BE2C (cell line): ENCODE measurements at regions not wholly inside any gene's neighbourhood (a gene's known extent, or its start where the extent isn't known, plus 50 kb on each side); places are given as distances from the start of the nearest gene placed in this dataset.
A peak's percentile ranks its signal among the peaks of the same experiment; 100 is the strongest.

Experiments used
- DNase-seq: peaks from one replicate; pipeline ENCODE4 v3.0.0-alpha.2; 2020
- H3K27me3 ChIP-seq: fragments of 250-450 bp; sonication (Bioruptor Pico); 2 replicates; pipeline ENCODE4 v1.5.1; 2020; ENCODE audit warnings: mild to moderate bottlenecking
- H3K36me3 ChIP-seq: fragments of 250-450 bp; sonication (Bioruptor Pico); 2 replicates; pipeline ENCODE4 v1.5.1; 2020; ENCODE audit warnings: mild to moderate bottlenecking
- H3K4me1 ChIP-seq: fragments of 250-450 bp; sonication (Bioruptor Pico); 2 replicates; pipeline ENCODE4 v1.5.1; 2020
- H3K4me3 ChIP-seq: 2 replicates; pipeline ENCODE4 v1.5.1; 2011; ENCODE audit warnings: low read depth, low read length
- H3K9me3 ChIP-seq: fragments of 250-450 bp; sonication (Bioruptor Pico); 2 replicates; pipeline ENCODE4 v1.5.1; 2020
- CTCF ChIP-seq: IDR thresholded peaks from 2 replicates; pipeline ENCODE4 v1.5.1; 2012; ENCODE audit warnings: mild to moderate bottlenecking, low read depth, low read length

DNA sequence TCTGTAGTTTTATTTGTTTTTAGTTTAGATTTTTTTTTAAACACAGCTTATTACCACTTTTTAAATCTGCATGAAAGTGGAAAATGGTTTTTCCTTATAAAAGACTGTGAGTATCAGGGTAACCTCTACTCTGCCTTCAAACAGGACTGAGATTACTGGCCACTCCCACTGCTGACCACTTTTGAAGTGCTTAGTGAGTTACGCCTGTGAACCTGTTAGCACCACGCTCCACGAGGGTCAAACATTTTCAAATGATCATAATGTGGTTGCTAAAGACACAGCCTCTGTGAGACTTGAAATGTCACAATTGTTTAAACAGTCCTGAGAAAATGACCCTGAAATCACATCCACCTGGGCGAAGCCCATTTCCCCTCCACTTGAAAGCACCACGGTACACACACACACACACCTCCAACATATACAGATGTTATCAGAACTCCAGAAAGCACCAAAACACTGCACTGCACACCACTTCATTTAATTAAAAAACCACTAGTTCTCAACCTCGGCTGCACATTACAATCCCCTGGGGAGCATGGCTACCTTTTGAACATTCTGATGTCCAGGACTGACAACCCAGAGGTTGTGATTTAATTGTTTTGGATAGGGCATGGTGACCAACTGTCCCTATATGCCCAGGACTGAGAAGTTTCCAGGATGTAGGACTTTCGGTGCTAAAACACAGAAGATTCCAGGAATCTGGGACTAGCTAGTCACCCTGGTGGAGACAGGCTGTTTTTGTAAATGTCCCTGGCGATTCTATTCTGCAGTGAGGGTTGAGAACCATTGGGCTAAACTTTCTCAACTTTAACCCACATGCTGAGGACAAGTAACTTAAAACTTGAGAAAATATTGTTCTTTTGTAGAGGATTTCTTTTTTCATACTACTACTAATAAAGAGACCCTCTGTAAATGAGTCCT is 176.4 kb upstream of the MYLIP start:
- no peaks in the 10 kb centered on the region for H3K27me3 ChIP-seq
- DNase-seq = peak; percentile 41
- H3K36me3 ChIP-seq = no peaks in the 10 kb centered on the region
- H3K9me3 ChIP-seq = no peaks in the 10 kb centered on the region
- TF ChIP-seq CTCF = no peak
- H3K4me1 ChIP-seq = peaks cover 10% of the 10 kb centered on the region
- H3K4me3 ChIP-seq = no peak overlapping the region

DNA sequence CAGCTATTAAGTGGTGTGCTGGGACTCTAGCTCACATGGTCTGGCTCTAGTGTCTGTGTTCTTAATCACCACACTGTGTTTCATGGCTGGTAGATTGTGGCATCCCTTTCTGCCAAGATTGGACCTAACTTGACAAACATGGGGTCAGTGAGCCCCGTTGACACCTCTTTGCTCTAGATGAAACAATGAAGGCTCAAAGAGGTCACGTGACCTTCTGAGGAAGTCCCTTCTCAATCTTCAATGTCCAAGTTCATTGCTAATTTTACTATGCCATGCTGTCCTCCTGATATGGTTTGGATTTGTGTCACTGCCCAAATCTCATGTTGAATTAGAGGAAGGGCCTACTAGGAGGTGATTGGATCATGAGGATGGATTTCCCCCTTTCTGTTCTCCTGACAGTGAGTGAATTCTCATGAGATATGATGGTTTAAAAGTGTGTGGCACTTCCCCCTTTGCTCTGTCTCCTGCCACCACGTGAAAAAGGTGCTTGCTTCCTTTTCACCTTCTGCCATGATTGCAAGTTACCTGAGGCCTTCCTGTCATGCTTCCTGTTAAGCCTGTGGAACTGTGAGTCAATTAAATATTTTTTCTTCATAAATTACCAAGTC is 177.8 kb upstream of the MYLIP start:
- Histone ChIP-seq H3K4me1 (peaks cover 10% of the 10 kb centered on the region), H3K9me3 (no peaks in the 10 kb centered on the region), H3K27me3 (no peaks in the 10 kb centered on the region), H3K36me3 (no peaks in the 10 kb centered on the region), H3K4me3 (no peak overlapping the region)
- no peak for TF ChIP-seq CTCF
- no peak for DNase-seq

GRCh38 chr6:15949982-15950381 is 178.9 kb upstream of the MYLIP start:
- no peak overlapping the region for H3K4me3 ChIP-seq
- H3K27me3 ChIP-seq = no peaks in the 10 kb centered on the region
- no peak for TF ChIP-seq CTCF
- H3K4me1 ChIP-seq = peaks cover 10% of the 10 kb centered on the region
- no peaks in the 10 kb centered on the region for H3K9me3 ChIP-seq
- DNase-seq = no peak
- H3K36me3 ChIP-seq = no peaks in the 10 kb centered on the region

- peaks cover 10% of the 10 kb centered on the region for H3K4me1 ChIP-seq
- no peak for TF ChIP-seq CTCF
- DNase-seq = peak; percentile 17
- H3K27me3 ChIP-seq = no peaks in the 10 kb centered on the region
- no peaks in the 10 kb centered on the region for H3K9me3 ChIP-seq
- H3K36me3 ChIP-seq = no peaks in the 10 kb centered on the region
- H3K4me3 ChIP-seq = no peak overlapping the region
Measured at GRCh38 chr6:15948930-15949900, 179.7 kb upstream of the MYLIP start.

DNA sequence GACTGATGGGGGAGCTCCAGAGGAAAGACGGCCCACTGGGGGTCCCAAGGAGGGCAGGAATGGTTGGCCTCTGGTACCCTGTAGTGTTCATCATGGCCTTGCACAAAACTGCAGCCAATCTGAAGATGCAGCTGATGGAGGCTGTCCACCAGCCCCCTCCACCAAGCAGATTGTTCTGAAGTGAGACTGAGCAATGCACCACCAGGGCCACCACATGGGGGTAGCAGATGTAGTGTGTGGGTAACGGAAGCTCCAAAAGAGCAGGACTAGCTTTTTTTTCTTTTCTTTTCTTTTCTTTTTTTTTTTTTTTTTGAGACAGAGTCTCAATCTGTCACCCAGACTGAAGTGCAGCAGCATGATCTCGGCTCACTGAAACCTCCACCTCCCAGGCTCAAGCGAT is 181.0 kb upstream of the MYLIP start:
- Histone ChIP-seq H3K27me3 (no peaks in the 10 kb centered on the region), H3K4me3 (no peak overlapping the region), H3K36me3 (no peaks in the 10 kb centered on the region), H3K9me3 (no peaks in the 10 kb centered on the region), H3K4me1 (peaks cover 8% of the 10 kb centered on the region)
- no peak for TF ChIP-seq CTCF
- DNase-seq = no peak
